ENCODE measurements at regions not wholly inside any gene's neighbourhood (a gene's known extent, or its start where the extent isn't known, plus 50 kb on each side); places are given as distances from the start of the nearest gene placed in this dataset.

DNA sequence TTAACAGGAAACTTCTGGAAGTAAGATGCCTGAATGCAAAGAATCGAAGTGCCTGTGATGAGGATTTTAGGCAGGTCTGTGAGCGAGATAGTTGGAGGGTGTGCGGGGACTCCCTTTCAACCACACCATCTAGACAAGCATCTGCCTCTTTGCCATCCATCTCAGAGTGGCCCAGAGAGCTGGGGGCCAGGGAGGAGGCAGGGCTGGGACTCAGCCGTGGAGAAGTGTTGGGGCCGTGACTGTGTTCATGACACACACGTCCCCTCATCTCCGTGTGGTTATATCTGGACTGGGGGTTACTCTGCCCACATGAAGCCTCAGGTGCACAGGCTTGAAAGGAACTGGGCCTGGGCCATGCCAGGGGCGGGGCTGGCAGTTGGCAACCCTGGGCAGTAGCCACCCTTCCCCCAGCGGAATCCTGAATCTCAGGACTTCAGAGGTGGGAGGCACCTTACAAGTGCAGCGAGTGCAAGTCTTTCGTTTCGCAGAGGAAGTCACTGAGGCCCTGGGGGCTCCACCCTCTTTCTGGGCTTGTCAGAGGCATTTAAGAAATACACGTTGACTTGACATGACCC is 112.5 kb downstream of the SLC4A3 start:
- no peak overlapping the region for H3K27ac ChIP-seq
- no peak overlapping the region for H3K4me3 ChIP-seq
- no peaks in the 10 kb centered on the region for H3K9me3 ChIP-seq (replicated peaks in 1 of 3)
- H3K36me3 ChIP-seq (replicated peaks in 1 of 2), result no peaks in the 10 kb centered on the region
- DNase-seq, result no peak
- WGBS, 4 donors, result 78 to 89% (median 82%) methylated on average over 8 to 13 of the region's 13 CpGs
- H3K4me1 ChIP-seq (replicated peaks in 1 of 2), result no peaks in the 10 kb centered on the region
- TF ChIP-seq CTCF (IDR thresholded peaks at IDR 0.05), result no peak
- no peak for TF ChIP-seq POLR2A (IDR thresholded peaks at IDR 0.05)
- H3K27me3 ChIP-seq, result no peaks in the 10 kb centered on the region
- intact Hi-C loops (cut with DNase I), result loop anchor here in 1 of 2 donors (5.0 kb wide), 1 partner anchor 1832 kb away; the partner anchor contains the start of gene EPHA4

DNA sequence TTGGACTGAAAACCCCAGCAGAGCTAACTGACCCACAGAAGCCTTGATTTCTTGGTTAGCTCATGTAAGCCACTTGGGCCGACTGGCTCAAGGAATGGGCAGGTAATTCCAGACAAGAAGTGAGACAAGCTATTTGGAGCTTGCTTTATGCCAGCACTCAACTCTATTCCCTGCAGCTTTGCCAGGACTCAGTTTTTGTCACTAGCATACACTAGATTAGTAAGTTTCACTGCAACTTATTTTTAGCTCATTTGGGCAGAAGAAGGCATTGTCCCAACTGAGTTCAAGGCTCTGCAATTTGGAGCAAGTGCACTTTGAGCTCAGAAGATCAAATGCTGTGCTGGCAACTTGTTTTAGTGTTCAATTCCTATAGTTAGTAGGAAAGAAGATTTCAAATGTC is 116.1 kb downstream of the SLC4A3 start:
- Histone ChIP-seq H3K4me1 (replicated peaks in 1 of 2) (no peaks in the 10 kb centered on the region), H3K36me3 (replicated peaks in 1 of 2) (no peaks in the 10 kb centered on the region), H3K27ac (no peak overlapping the region), H3K9me3 (replicated peaks in 1 of 3) (no peaks in the 10 kb centered on the region), H3K27me3 (no peaks in the 10 kb centered on the region), H3K4me3 (no peak overlapping the region)
- TF ChIP-seq CTCF (IDR thresholded peaks at IDR 0.05), result no peak
- no peak for TF ChIP-seq POLR2A (IDR thresholded peaks at IDR 0.05)
- WGBS, 4 donors, result 53 to 100% (median 67%) methylated on average over 1 of the region's 1 CpG
- no peak for DNase-seq
- intact Hi-C loops (cut with DNase I), result no loop called here

- Histone ChIP-seq H3K4me3 (no peak overlapping the region), H3K36me3 (replicated peaks in 1 of 2) (no peaks in the 10 kb centered on the region), H3K27ac (no peak overlapping the region), H3K9me3 (replicated peaks in 1 of 3) (no peaks in the 10 kb centered on the region), H3K4me1 (replicated peaks in 1 of 2) (no peaks in the 10 kb centered on the region), H3K27me3 (no peaks in the 10 kb centered on the region)
- TF ChIP-seq POLR2A (IDR thresholded peaks at IDR 0.05) (no peak), CTCF (IDR thresholded peaks at IDR 0.05) (no peak)
- intact Hi-C loops (cut with DNase I), result no loop called here
- no peak for DNase-seq
- 55 to 70% (median 65%) methylated on average over 2 of the region's 2 CpGs for WGBS, 4 donors
These were observed 116.6 kb downstream of the SLC4A3 start for GRCh38 chr2:219744066-219744465.

DNA sequence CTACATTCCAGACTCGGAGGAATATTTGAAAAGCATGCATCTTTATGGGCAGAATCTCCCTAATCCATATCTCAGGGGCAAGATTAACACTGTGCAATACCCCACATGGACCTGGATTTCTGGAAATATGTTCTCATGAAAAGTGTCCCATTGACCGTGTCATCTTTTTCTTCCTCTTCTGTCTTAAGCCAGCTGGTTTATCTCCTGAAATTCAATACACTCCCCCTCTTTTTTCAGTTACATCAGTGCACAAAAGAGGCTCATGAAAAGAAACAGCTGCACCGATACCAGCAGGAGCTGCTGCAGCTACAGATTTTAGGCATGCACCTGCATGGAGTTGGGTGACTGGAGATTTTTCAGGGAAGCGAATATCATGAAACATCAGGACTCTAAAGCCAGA is 117.2 kb downstream of the SLC4A3 start:
- intact Hi-C loops (cut with DNase I), result no loop called here
- Histone ChIP-seq H3K27ac (no peak overlapping the region), H3K27me3 (no peaks in the 10 kb centered on the region), H3K4me3 (no peak overlapping the region), H3K4me1 (replicated peaks in 1 of 2) (no peaks in the 10 kb centered on the region), H3K36me3 (replicated peaks in 1 of 2) (no peaks in the 10 kb centered on the region), H3K9me3 (replicated peaks in 1 of 3) (no peaks in the 10 kb centered on the region)
- WGBS, 4 donors, result 62 to 73% (median 67%) methylated on average over 4 of the region's 4 CpGs
- no peak for DNase-seq
- TF ChIP-seq CTCF (IDR thresholded peaks at IDR 0.05) (no peak), POLR2A (IDR thresholded peaks at IDR 0.05) (no peak)
